GM11168 (cell line): ENCODE measurements at regions not wholly inside any gene's neighbourhood (a gene's known extent, or its start where the extent isn't known, plus 50 kb on each side); places are given as distances from the start of the nearest gene placed in this dataset.
"Not testable (repeated sequence)": the region's sequence is repeated elsewhere in the genome, so short reads cannot be mapped to it uniquely, and the experiment has no call there.

Experiments
- in situ Hi-C: fragments of 300-500 bp; cut with MboI; formaldehyde crosslinking; loops from one replicate; pipeline ENCODE4 v1.12.0; 2022; ENCODE audit warnings: low sequenced_read_pairs; ENCODE audit not compliant: unreplicated experiment

- in situ Hi-C loops, result no loop called here
These were observed 128.8 kb upstream of the NR2F2 start for GRCh38 chr15:96201696-96202095.

GRCh38 chr15:96205588-96205987 lies 124.9 kb upstream of the NR2F2 start:
- in situ Hi-C loops, result not testable (repeated sequence)

GRCh38 chr15:96207377-96208006 lies 123.0 kb upstream of the NR2F2 start:
- in situ Hi-C loops, result no loop called here

GRCh38 chr15:96209285-96209735 lies 121.2 kb upstream of the NR2F2 start:
- in situ Hi-C loops, result no loop called here

- in situ Hi-C loops, result no loop called here
These were observed 117.5 kb upstream of the NR2F2 start for GRCh38 chr15:96213045-96213444.

GRCh38 chr15:96213896-96214295 lies 116.6 kb upstream of the NR2F2 start:
- in situ Hi-C loops, result no loop called here

GRCh38 chr15:96216481-96216880 lies 114.0 kb upstream of the NR2F2 start:
- in situ Hi-C loops, result not testable (repeated sequence)

GRCh38 chr15:96217983-96218382 lies 112.5 kb upstream of the NR2F2 start:
- in situ Hi-C loops, result no loop called here

- in situ Hi-C loops, result no loop called here
These were observed 111.7 kb upstream of the NR2F2 start for GRCh38 chr15:96218623-96219455.

- in situ Hi-C loops, result no loop called here
These were observed 110.8 kb upstream of the NR2F2 start for GRCh38 chr15:96219681-96220080.

- in situ Hi-C loops, result no loop called here
These were observed 109.8 kb upstream of the NR2F2 start for GRCh38 chr15:96220657-96221056.

- in situ Hi-C loops, result no loop called here
These were observed 107.5 kb upstream of the NR2F2 start for GRCh38 chr15:96222981-96223380.

GRCh38 chr15:96223939-96224338 lies 106.6 kb upstream of the NR2F2 start:
- in situ Hi-C loops, result no loop called here

- in situ Hi-C loops, result no loop called here
These were observed 104.7 kb upstream of the NR2F2 start for GRCh38 chr15:96225642-96226259.

GRCh38 chr15:96230526-96231181 lies 99.8 kb upstream of the NR2F2 start:
- in situ Hi-C loops, result no loop called here

- in situ Hi-C loops, result no loop called here
These were observed 98.2 kb upstream of the NR2F2 start for GRCh38 chr15:96232335-96232734.

- in situ Hi-C loops, result no loop called here
These were observed 96.2 kb upstream of the NR2F2 start for GRCh38 chr15:96234109-96234892.

- in situ Hi-C loops, result no loop called here
These were observed 93.5 kb upstream of the NR2F2 start for GRCh38 chr15:96237002-96237401.

- in situ Hi-C loops, result no loop called here
These were observed 87.7 kb upstream of the NR2F2 start for GRCh38 chr15:96242761-96243160.

GRCh38 chr15:96243701-96244100 lies 86.8 kb upstream of the NR2F2 start:
- in situ Hi-C loops, result no loop called here
